NB4 (cell line): ENCODE measurements at regions not wholly inside any gene's neighbourhood (a gene's known extent, or its start where the extent isn't known, plus 50 kb on each side); places are given as distances from the start of the nearest gene placed in this dataset.

Experiments
- DNase-seq: peaks from one replicate; pipeline ENCODE4 v3.0.0; 2010; ENCODE audit warnings: low read depth
- H3K4me3 ChIP-seq: one replicate; pipeline ENCODE4 v1.5.1; 2011; ENCODE audit warnings: mild to moderate bottlenecking, low read depth, low read length, moderate library complexity
- MYC ChIP-seq: IDR thresholded peaks from 2 replicates; pipeline ENCODE4 v1.6.1; 2011; ENCODE audit warnings: low read depth, low read length
- POLR2A ChIP-seq: IDR thresholded peaks from 2 replicates; pipeline ENCODE4 v1.6.1; 2011; ENCODE audit warnings: mild to moderate bottlenecking; ENCODE audit not compliant: insufficient read length; ENCODE audit errors: extremely low read depth
- TF ChIP-seq, protein P1 (sequence below): IDR thresholded peaks from 2 replicates; pipeline ENCODE4 v1.6.1; 2011; ENCODE audit warnings: low read depth, low read length
- TF ChIP-seq, protein P2 (sequence below): IDR thresholded peaks from one replicate; pipeline ENCODE4 v1.5.1; 2012; ENCODE audit warnings: low read depth, low read length

DNA sequence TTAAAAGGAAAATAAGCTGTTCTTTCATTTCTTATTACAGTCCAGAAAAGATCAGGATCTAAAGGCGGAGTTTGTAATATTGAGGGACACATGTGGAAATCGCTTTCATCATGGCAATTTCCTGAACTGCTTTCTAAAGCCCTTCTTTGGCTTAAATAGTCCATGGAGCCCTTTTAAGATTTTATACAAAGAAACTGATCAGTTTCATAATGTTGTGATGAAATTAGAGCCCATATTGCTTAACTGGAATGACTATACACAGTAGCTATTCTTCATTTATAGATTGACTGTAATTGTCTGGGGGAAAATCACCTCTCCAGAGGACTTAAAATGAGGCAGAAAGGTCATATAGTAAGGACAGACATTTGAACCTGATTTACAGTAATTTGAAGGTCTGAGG, 322.2 kb downstream of the ETAA1 start:
- H3K4me3 ChIP-seq, result no peak overlapping the region
- DNase-seq, result no peak
- TF ChIP-seq MYC (no peak), POLR2A (no peak)
- TF ChIP-seq, protein P1, sequence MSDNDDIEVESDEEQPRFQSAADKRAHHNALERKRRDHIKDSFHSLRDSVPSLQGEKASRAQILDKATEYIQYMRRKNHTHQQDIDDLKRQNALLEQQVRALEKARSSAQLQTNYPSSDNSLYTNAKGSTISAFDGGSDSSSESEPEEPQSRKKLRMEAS, result no peak
- TF ChIP-seq, protein P2, sequence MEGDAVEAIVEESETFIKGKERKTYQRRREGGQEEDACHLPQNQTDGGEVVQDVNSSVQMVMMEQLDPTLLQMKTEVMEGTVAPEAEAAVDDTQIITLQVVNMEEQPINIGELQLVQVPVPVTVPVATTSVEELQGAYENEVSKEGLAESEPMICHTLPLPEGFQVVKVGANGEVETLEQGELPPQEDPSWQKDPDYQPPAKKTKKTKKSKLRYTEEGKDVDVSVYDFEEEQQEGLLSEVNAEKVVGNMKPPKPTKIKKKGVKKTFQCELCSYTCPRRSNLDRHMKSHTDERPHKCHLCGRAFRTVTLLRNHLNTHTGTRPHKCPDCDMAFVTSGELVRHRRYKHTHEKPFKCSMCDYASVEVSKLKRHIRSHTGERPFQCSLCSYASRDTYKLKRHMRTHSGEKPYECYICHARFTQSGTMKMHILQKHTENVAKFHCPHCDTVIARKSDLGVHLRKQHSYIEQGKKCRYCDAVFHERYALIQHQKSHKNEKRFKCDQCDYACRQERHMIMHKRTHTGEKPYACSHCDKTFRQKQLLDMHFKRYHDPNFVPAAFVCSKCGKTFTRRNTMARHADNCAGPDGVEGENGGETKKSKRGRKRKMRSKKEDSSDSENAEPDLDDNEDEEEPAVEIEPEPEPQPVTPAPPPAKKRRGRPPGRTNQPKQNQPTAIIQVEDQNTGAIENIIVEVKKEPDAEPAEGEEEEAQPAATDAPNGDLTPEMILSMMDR, result no peak

DNA sequence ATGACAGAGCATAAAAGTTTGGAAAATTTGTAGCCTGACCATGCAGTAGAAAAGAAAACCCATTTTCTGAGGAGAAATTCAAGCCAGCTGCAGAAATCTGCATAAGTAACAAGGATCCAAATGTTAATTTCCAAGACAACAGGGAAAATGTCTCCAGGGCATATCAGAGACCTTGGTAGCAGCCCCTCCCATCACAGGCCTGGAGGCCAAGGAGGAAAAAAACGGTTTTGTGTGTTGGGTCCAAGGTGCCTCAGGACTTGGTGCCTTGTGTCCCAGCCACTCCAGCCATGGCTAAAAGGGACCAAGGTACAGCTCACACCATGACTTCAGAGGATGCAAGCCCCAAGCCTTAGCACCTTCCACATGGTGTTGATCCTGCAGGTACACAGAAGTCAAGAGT, 324.4 kb downstream of the ETAA1 start:
- no peak overlapping the region for H3K4me3 ChIP-seq
- TF ChIP-seq MYC (no peak), POLR2A (no peak)
- TF ChIP-seq, protein P2, result no peak
- TF ChIP-seq, protein P1, result no peak
- no peak for DNase-seq

DNA sequence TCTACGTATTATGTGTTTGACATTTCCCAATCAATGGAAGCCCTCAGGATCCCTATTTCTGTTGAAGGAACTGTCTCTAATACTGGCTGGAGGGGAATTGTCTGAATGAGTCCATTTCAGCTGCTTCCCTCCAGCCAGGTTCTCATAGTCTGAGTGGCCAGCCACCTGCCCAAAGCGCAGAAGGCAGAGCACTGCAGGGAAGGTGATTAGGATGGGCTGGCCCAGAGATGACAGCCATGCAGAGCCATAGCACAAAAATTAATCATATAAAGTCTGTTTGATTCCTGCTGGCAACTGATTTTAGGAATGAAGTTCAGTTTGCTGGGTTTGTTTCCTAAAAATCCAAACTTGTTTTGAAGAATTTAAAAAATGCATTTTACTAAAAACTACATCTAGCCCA, 327.1 kb downstream of the ETAA1 start:
- no peak for TF ChIP-seq POLR2A
- no peak for TF ChIP-seq MYC
- TF ChIP-seq, protein P2, result no peak
- TF ChIP-seq, protein P1, result no peak
- DNase-seq, result no peak
- no peak overlapping the region for H3K4me3 ChIP-seq

DNA sequence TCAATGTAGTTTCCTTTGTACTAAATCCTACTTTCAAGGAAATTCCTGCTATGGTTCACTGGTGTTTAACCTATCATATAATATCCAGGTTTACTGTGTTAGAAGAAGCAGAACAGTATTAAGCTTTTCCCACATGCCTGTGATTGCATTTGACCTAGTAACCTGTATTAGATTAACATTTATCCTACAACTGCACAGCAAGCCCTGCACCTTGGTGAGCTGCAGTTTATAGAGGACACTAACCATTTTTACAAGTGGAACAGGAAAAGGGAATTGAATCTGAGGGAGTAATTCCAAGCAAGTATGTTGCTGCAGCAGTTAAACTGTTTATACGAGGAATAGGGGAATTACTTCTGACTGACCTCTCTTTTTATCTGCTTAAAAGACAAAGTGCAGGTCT, 328.6 kb downstream of the ETAA1 start:
- TF ChIP-seq, protein P1, result no peak
- TF ChIP-seq, protein P2, result no peak
- TF ChIP-seq POLR2A, result no peak
- TF ChIP-seq MYC, result no peak
- DNase-seq, result no peak
- no peak overlapping the region for H3K4me3 ChIP-seq

DNA sequence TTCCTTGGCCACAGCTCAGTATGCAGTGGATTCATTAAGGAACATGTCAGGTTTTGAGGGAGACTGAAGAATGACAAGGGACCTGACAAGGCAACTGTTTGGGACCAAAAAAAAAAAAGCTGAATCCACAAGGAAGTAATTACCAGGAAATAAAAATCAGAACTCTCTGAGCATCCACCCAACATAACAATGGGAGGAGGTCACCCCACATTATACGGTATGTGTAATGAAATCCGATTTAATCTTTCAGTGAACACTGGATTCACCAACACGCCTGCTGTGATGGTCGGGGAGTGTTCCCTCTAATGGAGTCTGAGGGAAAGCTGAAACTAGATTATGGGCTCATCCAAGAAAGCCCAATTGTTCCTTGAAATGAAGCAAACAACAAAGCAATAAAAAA, 329.3 kb downstream of the ETAA1 start:
- DNase-seq, result no peak
- no peak overlapping the region for H3K4me3 ChIP-seq
- TF ChIP-seq, protein P1, result no peak
- TF ChIP-seq, protein P2, result no peak
- TF ChIP-seq POLR2A (no peak), MYC (no peak)

DNA sequence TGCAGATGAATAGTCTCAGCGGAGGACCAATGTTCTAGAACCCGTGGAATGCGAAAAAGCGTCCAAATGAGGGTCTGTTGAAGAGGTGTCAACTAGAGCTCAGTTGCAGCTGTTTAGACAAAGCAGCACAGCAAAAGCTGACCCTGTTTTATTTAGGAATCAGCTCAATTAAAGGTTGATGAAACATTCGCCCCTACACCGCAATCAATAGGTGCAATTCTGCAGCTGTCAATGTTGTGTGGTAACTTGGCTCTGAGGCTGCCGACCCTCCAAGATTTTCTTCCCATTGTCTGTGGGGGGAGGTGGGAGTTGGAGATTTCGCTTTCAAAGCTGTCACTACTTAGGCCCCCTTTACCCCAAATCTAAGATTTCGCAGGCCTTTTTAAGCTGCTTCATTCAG, 330.0 kb downstream of the ETAA1 start:
- TF ChIP-seq POLR2A, result no peak
- H3K4me3 ChIP-seq, result no peak overlapping the region
- no peak for DNase-seq
